Gastroesophageal sphincter (tissue), 4 donors: ENCODE measurements at regions not wholly inside any gene's neighbourhood (a gene's known extent, or its start where the extent isn't known, plus 50 kb on each side); places are given as distances from the start of the nearest gene placed in this dataset.

ENCODE experiments used
- ATAC-seq: fragments of 150-250 bp; one replicate; pipeline ENCODE4 v1.9.1; 2016; ENCODE audit warnings: mild to moderate bottlenecking, moderate library complexity
- H3K27ac ChIP-seq, 4 donors: fragments of 200-600 bp; sonication (generic) in 3 of 4; 1 replicate in 3 of 4; 2 replicates in 1 of 4; pipeline ENCODE4 v1.5.1; 2016 to 2019
- H3K27me3 ChIP-seq: fragments of 200-600 bp; sonication (generic); one replicate; pipeline ENCODE4 v1.5.1; 2019
- H3K36me3 ChIP-seq, 2 donors: fragments of 200-600 bp; sonication (generic); one replicate each; pipeline ENCODE4 v1.5.1; 2019; ENCODE audit warnings: control low read depth in 1 of 2
- H3K4me1 ChIP-seq, 3 donors: fragments of 200-600 bp; sonication (generic); 1 replicate in 2 of 3; 2 replicates in 1 of 3; pipeline ENCODE4 v1.5.1; 2016 to 2019; ENCODE audit warnings: control low read depth in 2 of 3
- H3K4me3 ChIP-seq, 2 donors: fragments of 200-600 bp; sonication (generic); one replicate each; pipeline ENCODE4 v1.5.1; 2019; ENCODE audit warnings: mild to moderate bottlenecking in 1 of 2, moderate library complexity in 1 of 2
- H3K9me3 ChIP-seq, 3 donors: fragments of 200-600 bp; sonication (generic); one replicate each; pipeline ENCODE4 v1.5.1; 2017 to 2019; ENCODE audit warnings: control low read depth in 2 of 3
- CTCF ChIP-seq, 4 experiments: fragments of 200-600 bp in 2 of 4; fragments of 450-650 bp in 2 of 4; sonication (generic) in 1 of 4; IDR thresholded peaks; one replicate each; pipeline ENCODE4 v1.5.1; 2017 to 2019; ENCODE audit warnings: antibody characterized with exemption in 4 of 4, mild to moderate bottlenecking in 2 of 4, moderate library complexity in 2 of 4
- EP300 ChIP-seq: sonication (generic); formaldehyde crosslinking; IDR thresholded peaks from one replicate; pipeline ENCODE4 v1.6.1; 2017; ENCODE audit warnings: antibody characterized with exemption, mild to moderate bottlenecking
- POLR2A ChIP-seq, 2 donors: fragments of 450-650 bp; IDR thresholded peaks; one replicate each; pipeline ENCODE4 v1.6.1; 2017; ENCODE audit warnings: antibody characterized with exemption in 2 of 2, mild to moderate bottlenecking in 2 of 2, moderate library complexity in 1 of 2
- POLR2AphosphoS5 ChIP-seq: sonication (generic); formaldehyde crosslinking; IDR thresholded peaks from one replicate; pipeline ENCODE4 v1.6.1; 2017; ENCODE audit warnings: antibody characterized with exemption
- whole genome bisulfite sequencing, 2 donors: methylation state at CpG; one replicate each; pipeline ENCODE4 v1.1.5; 2018; ENCODE audit warnings: low coverage in 1 of 2; 5-methylcytosine and 5-hydroxymethylcytosine counted together

DNA sequence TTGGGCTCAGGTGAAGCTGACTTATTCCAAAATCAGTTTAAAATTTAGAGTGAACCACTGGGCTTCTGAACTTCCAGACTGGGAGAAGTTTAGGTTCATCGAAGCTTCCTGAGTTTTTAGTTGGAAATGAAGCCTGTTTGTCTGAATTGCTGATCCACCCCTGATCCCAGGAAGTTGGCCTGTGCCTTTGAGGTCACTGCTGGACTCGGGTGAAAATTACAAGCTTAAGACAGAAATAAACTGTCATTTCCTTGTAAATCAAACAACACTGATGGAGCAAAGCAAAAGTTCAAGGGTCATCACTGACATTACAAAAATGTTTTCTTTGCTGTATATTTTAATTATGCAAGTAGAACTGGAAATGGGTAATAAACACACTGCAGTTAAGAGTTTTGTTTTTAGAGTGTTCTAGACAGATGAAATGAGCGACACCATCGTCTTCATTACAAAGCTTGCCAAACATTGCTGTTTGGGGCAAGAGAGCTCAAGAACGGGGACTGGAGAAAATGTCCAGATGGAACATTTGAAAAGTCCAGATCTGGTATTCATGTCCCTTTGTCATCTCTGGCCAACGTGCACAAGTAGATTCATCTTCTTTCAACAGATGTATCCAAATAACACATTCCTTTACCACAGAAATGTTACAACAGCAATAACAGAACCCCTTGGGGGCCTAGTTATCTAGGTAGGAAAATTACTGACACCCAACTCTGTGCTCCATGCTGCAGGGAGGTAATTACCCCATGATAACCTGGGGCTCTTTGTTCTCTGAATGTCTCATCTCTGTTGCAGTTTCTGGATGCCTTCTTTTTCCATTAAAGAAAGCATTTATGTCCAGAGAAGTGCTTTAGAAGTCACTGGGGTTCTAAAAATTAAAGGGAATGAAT is 142.4 kb upstream of the ERCC6L2 start:
- no peaks in the 10 kb centered on the region for H3K36me3 ChIP-seq
- H3K27me3 ChIP-seq, result no peaks in the 10 kb centered on the region
- no peak overlapping the region for H3K4me3 ChIP-seq
- WGBS, 2 donors, result 52 to 60% methylated on average over 5 to 6 of the region's 6 CpGs
- H3K27ac ChIP-seq, result peak overlapping the region in 1 of 4 donors; percentile 43
- ATAC-seq, result peak; percentile 54
- peaks cover 0 to 10% (median 0%) of the 10 kb centered on the region in 3 donors for H3K4me1 ChIP-seq
- no peak for TF ChIP-seq POLR2AphosphoS5
- no peak for TF ChIP-seq CTCF (IDR thresholded peaks at IDR 0.05)
- TF ChIP-seq POLR2A (IDR thresholded peaks at IDR 0.05), result no peak
- no peak for TF ChIP-seq EP300
- no peaks in the 10 kb centered on the region for H3K9me3 ChIP-seq

GRCh38 chr9:95731876-95732275 is 143.6 kb upstream of the ERCC6L2 start:
- H3K4me1 ChIP-seq, result peaks cover 0 to 10% (median 0%) of the 10 kb centered on the region in 3 donors
- no peaks in the 10 kb centered on the region for H3K27me3 ChIP-seq
- no peak overlapping the region for H3K27ac ChIP-seq
- no peak for ATAC-seq
- TF ChIP-seq POLR2A (IDR thresholded peaks at IDR 0.05) (no peak), POLR2AphosphoS5 (no peak), EP300 (no peak), CTCF (IDR thresholded peaks at IDR 0.05) (no peak)
- no peak overlapping the region for H3K4me3 ChIP-seq
- no peaks in the 10 kb centered on the region for H3K9me3 ChIP-seq
- WGBS, 2 donors, result 75 to 100% methylated on average over 2 of the region's 3 CpGs
- no peaks in the 10 kb centered on the region for H3K36me3 ChIP-seq

DNA sequence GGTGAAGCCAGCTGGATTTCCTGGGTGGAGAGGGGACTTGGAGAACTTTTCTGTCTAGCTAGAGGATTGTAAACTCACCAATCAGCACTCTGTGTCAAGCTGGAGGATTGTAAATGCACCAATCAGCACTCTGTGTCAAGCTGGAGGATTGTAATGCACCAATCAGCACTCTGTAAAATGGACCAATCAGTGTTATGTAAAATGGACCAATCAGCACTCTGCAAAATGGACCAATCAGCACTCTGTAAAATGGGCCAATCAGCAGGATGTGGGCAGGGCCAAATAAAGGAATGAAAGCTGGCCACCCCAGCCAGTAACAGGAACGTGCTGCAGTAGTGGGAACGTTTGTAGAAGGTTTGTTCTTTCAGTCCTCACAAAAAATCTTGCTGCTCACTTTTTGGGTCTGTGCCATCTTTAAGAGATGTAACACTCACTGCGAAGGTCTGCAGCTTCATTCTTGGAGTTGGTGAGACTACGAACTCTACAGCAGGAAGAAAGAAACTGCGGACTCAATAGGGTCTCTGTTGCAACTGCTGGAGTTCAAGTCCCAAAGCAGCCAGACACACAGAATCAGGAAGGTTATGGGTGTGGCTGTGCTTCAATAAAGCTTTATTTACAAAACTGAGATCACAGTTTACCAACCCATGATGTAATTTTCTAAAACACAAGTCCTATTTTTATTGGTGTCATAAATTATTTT is 145.7 kb upstream of the ERCC6L2 start:
- Histone ChIP-seq H3K4me3 (no peak overlapping the region), H3K36me3 (no peaks in the 10 kb centered on the region), H3K9me3 (no peaks in the 10 kb centered on the region), H3K4me1 (peaks cover 0 to 10% (median 0%) of the 10 kb centered on the region in 3 donors), H3K27ac (no peak overlapping the region), H3K27me3 (no peaks in the 10 kb centered on the region)
- ATAC-seq, result no peak
- no peak for TF ChIP-seq POLR2A (IDR thresholded peaks at IDR 0.05)
- no peak for TF ChIP-seq POLR2AphosphoS5
- TF ChIP-seq CTCF (IDR thresholded peaks at IDR 0.05), result no peak
- no peak for TF ChIP-seq EP300
- 54% methylated on average over 5 of the region's 5 CpGs; no CpG with 5 or more reads in 1 of the 2 donors for WGBS, 2 donors

- H3K27me3 ChIP-seq, result no peaks in the 10 kb centered on the region
- 96% methylated on average over 10 of the region's 34 CpGs; no CpG with 5 or more reads in 1 of the 2 donors for WGBS, 2 donors
- H3K27ac ChIP-seq, result no peak overlapping the region
- ATAC-seq, result no peak
- H3K9me3 ChIP-seq, result no peaks in the 10 kb centered on the region
- H3K36me3 ChIP-seq, result no peaks in the 10 kb centered on the region
- TF ChIP-seq EP300, result no peak
- no peak for TF ChIP-seq CTCF (IDR thresholded peaks at IDR 0.05)
- TF ChIP-seq POLR2A (IDR thresholded peaks at IDR 0.05), result no peak
- TF ChIP-seq POLR2AphosphoS5, result no peak
- peaks cover 0 to 5% (median 0%) of the 10 kb centered on the region in 3 donors for H3K4me1 ChIP-seq
- H3K4me3 ChIP-seq, result no peak overlapping the region
Measured at GRCh38 chr9:95729046-95729445, 146.4 kb upstream of the ERCC6L2 start.
